ENCODE measurements at regions not wholly inside any gene's neighbourhood (a gene's known extent, or its start where the extent isn't known, plus 50 kb on each side); places are given as distances from the start of the nearest gene placed in this dataset.

- H3K9me2 ChIP-seq (ENCODE audit: insufficient read depth) = no peaks in the 10 kb centered on the region
- peaks cover 4% of the 10 kb centered on the region; the same call in 1 of the 2 replicates for H3F3A ChIP-seq (ENCODE audit: insufficient read depth, low read depth)
- no peaks in the 10 kb centered on the region; the same call in 1 of the 2 replicates for H3K9me3 ChIP-seq (ENCODE audit: insufficient read depth, low read depth)
- H3K36me3 ChIP-seq (ENCODE audit: low read depth) = no peaks in the 10 kb centered on the region
- no peak overlapping the region; the same call in 1 of the 2 replicates for H2AFZ ChIP-seq
- CTCF ChIA-PET = no interaction called here
- TF ChIP-seq CTCF (conservative IDR thresholded peaks at IDR 0.05) (no peak), EZH2 (IDR thresholded peaks at IDR 0.05; ENCODE audit: low read depth) (no peak)
- DNase-seq = peak; percentile 1 to 52
- H3K27ac ChIP-seq = no peak overlapping the region
- no TSS peak for BruUV-seq (replicated peaks)
- POLR2A ChIA-PET (ENCODE audit: unreplicated experiment) = no interaction called here
- intact Hi-C loops (cut with micrococcal nuclease; ENCODE audit: unreplicated experiment) = no loop called here
- no peaks in the 10 kb centered on the region for H3K79me2 ChIP-seq (ENCODE audit: low read depth)
- H4K20me1 ChIP-seq (ENCODE audit: insufficient read depth) = no peaks in the 10 kb centered on the region
- H3K4me1 ChIP-seq (replicated peaks; ENCODE audit: insufficient read depth) = peaks cover 16% of the 10 kb centered on the region
- H3K27me3 ChIP-seq (ENCODE audit: insufficient read depth, low read depth) = no peaks in the 10 kb centered on the region
- no peak overlapping the region for H3K4me3 ChIP-seq
- no peak overlapping the region for H3K4me2 ChIP-seq
Measured at GRCh38 chr12:92396647-92397252, 251.1 kb upstream of the BTG1 start.

GRCh38 chr12:92395322-92395721, 249.7 kb upstream of the BTG1 start:
- intact Hi-C loops (cut with micrococcal nuclease; ENCODE audit: unreplicated experiment) = no loop called here
- DNase-seq = no peak
- H3K9me2 ChIP-seq (ENCODE audit: insufficient read depth) = no peaks in the 10 kb centered on the region
- H3K4me2 ChIP-seq = no peak overlapping the region
- no peaks in the 10 kb centered on the region; the same call in 1 of the 2 replicates for H3K9me3 ChIP-seq (ENCODE audit: insufficient read depth, low read depth)
- H2AFZ ChIP-seq = no peak overlapping the region
- BruUV-seq (replicated peaks) = no TSS peak
- POLR2A ChIA-PET (ENCODE audit: unreplicated experiment) = no interaction called here
- CTCF ChIA-PET = no interaction called here
- H3K79me2 ChIP-seq (ENCODE audit: low read depth) = no peaks in the 10 kb centered on the region
- H3K36me3 ChIP-seq (ENCODE audit: low read depth) = no peaks in the 10 kb centered on the region
- H3K4me1 ChIP-seq (replicated peaks; ENCODE audit: insufficient read depth) = peaks cover 16% of the 10 kb centered on the region
- no peak for TF ChIP-seq EZH2 (IDR thresholded peaks at IDR 0.05; ENCODE audit: low read depth)
- no peak for TF ChIP-seq CTCF (conservative IDR thresholded peaks at IDR 0.05)
- no peaks in the 10 kb centered on the region for H4K20me1 ChIP-seq (ENCODE audit: insufficient read depth)
- no peak overlapping the region for H3K4me3 ChIP-seq
- H3K27ac ChIP-seq = no peak overlapping the region
- H3F3A ChIP-seq (ENCODE audit: insufficient read depth, low read depth) = peaks cover 4% of the 10 kb centered on the region; the same call in 1 of the 2 replicates
- H3K27me3 ChIP-seq (ENCODE audit: insufficient read depth, low read depth) = no peaks in the 10 kb centered on the region

- intact Hi-C loops (cut with micrococcal nuclease; ENCODE audit: unreplicated experiment) = no loop called here
- Histone ChIP-seq H3K9me3 (ENCODE audit: insufficient read depth, low read depth) (no peaks in the 10 kb centered on the region; the same call in 1 of the 2 replicates), H4K20me1 (ENCODE audit: insufficient read depth) (no peaks in the 10 kb centered on the region), H3K79me2 (ENCODE audit: low read depth) (no peaks in the 10 kb centered on the region), H3K36me3 (ENCODE audit: low read depth) (no peaks in the 10 kb centered on the region), H3K27me3 (ENCODE audit: insufficient read depth, low read depth) (no peaks in the 10 kb centered on the region), H3F3A (ENCODE audit: insufficient read depth, low read depth) (peaks cover 4% of the 10 kb centered on the region; the same call in 1 of the 2 replicates), H3K27ac (no peak overlapping the region), H3K4me2 (no peak overlapping the region), H3K4me1 (replicated peaks; ENCODE audit: insufficient read depth) (peaks cover 16% of the 10 kb centered on the region), H3K4me3 (no peak overlapping the region), H2AFZ (no peak overlapping the region), H3K9me2 (ENCODE audit: insufficient read depth) (no peaks in the 10 kb centered on the region)
- POLR2A ChIA-PET (ENCODE audit: unreplicated experiment) = no interaction called here
- CTCF ChIA-PET = no interaction called here
- no peak for DNase-seq
- no TSS peak for BruUV-seq (replicated peaks)
- TF ChIP-seq CTCF (conservative IDR thresholded peaks at IDR 0.05) = no peak
- TF ChIP-seq EZH2 (IDR thresholded peaks at IDR 0.05; ENCODE audit: low read depth) = no peak
Measured at GRCh38 chr12:92394895-92395294, 249.2 kb upstream of the BTG1 start.
